Activated T-helper 2 cell treated with anti-CD3 and anti-CD28 coated beads, Interferon-gamma antibody, Interleukin-2, Interleukin-4, amounts not matched to agents 10 μg/mL and 5 μg/mL and 100 μg/mL, durations not matched to agents 14 hours and 24 hours and 36 hours (primary cell): ENCODE measurements at regions not wholly inside any gene's neighbourhood (a gene's known extent, or its start where the extent isn't known, plus 50 kb on each side); places are given as distances from the start of the nearest gene placed in this dataset.
"Not testable (repeated sequence)": the region's sequence is repeated elsewhere in the genome, so short reads cannot be mapped to it uniquely, and the experiment has no call there.

Source experiments
- DNase-seq: peaks from one replicate; pipeline ENCODE4 v3.0.0; 2021; ENCODE audit warnings: low spot score
- H3K27ac Mint-ChIP-seq: one replicate; pipeline ENCODE4 v1.8.0; 2021; ENCODE audit warnings: mixed read lengths
- H3K27me3 Mint-ChIP-seq: one replicate; pipeline ENCODE4 v1.8.0; 2021; ENCODE audit warnings: low read depth, mixed read lengths
- H3K36me3 Mint-ChIP-seq: one replicate; pipeline ENCODE4 v1.8.0; 2021; ENCODE audit warnings: low read depth, mixed read lengths
- H3K4me1 Mint-ChIP-seq: one replicate; pipeline ENCODE4 v1.8.0; 2021; ENCODE audit warnings: low read depth, mixed read lengths
- H3K4me3 Mint-ChIP-seq: one replicate; pipeline ENCODE4 v1.8.0; 2021; ENCODE audit warnings: low read depth, mild to moderate bottlenecking, moderate library complexity, mixed read lengths
- H3K9me3 Mint-ChIP-seq: one replicate; pipeline ENCODE4 v1.8.0; 2021; ENCODE audit warnings: mixed read lengths
- intact Hi-C: fragments of 100-400 bp; cut with micrococcal nuclease; formaldehyde crosslinking; loops from one replicate; pipeline ENCODE4 v1.15.1; 2023

GRCh38 chr22:47310601-47311000 is 548.2 kb downstream of the TBC1D22A start:
- H3K4me3 Mint-ChIP-seq = no peak overlapping the region
- H3K9me3 Mint-ChIP-seq = no peaks in the 10 kb centered on the region
- no peak overlapping the region for H3K27ac Mint-ChIP-seq
- no peaks in the 10 kb centered on the region for H3K36me3 Mint-ChIP-seq
- intact Hi-C loops = no loop called here
- no peak for DNase-seq
- H3K4me1 Mint-ChIP-seq = no peaks in the 10 kb centered on the region
- H3K27me3 Mint-ChIP-seq = peaks cover 5% of the 10 kb centered on the region

DNA sequence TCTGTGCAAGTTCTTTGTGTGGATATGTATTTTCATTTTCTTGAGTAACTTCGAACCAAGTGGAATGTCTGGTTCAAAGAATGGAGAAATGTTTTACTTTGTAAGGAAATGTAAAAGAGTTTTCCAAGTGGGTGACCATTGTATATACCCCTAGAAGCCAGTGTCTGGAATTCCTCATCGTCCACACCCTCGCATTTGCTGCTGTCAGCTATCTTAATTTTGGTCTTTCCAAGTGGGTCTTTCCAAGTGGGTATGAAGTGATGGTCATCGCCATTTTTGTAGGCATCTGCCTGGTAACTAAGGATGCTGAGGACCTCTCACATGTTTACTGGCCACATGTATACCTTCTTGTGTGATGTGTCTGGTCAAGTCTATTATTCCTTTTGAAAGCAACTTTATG is 547.5 kb downstream of the TBC1D22A start:
- no peak overlapping the region for H3K27ac Mint-ChIP-seq
- H3K4me1 Mint-ChIP-seq = no peaks in the 10 kb centered on the region
- DNase-seq = no peak
- intact Hi-C loops = no loop called here
- no peaks in the 10 kb centered on the region for H3K9me3 Mint-ChIP-seq
- peaks cover 3% of the 10 kb centered on the region for H3K27me3 Mint-ChIP-seq
- H3K4me3 Mint-ChIP-seq = no peak overlapping the region
- no peaks in the 10 kb centered on the region for H3K36me3 Mint-ChIP-seq

DNA sequence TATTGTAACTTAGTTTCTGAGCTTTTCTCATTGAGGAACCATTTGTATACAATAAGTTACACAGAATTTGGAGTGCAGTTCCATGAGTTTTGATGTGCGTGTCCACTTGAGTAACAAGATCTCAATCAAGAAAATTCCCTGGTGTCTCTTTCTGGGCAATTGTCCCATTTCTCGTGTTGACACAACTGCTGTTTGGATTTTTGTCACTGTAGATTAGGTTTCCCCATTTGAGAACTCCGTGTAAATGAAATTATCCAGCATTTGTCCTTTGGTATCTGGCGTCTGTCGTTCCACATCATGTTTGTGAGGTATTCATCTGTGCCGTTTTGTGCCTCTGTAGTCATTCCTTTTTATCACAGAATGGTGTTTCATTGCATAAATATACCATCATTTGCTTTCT is 547.0 kb downstream of the TBC1D22A start:
- H3K4me3 Mint-ChIP-seq = no peak overlapping the region
- intact Hi-C loops = no loop called here
- H3K4me1 Mint-ChIP-seq = no peaks in the 10 kb centered on the region
- peaks cover 2% of the 10 kb centered on the region for H3K27me3 Mint-ChIP-seq
- H3K27ac Mint-ChIP-seq = no peak overlapping the region
- no peak for DNase-seq
- H3K36me3 Mint-ChIP-seq = no peaks in the 10 kb centered on the region
- H3K9me3 Mint-ChIP-seq = no peaks in the 10 kb centered on the region

- DNase-seq = no peak
- intact Hi-C loops = no loop called here
- Mint-ChIP-seq H3K4me3 (no peak overlapping the region), H3K36me3 (no peaks in the 10 kb centered on the region), H3K9me3 (no peaks in the 10 kb centered on the region), H3K27ac (no peak overlapping the region), H3K4me1 (no peaks in the 10 kb centered on the region), H3K27me3 (peaks cover 2% of the 10 kb centered on the region)
Measured at GRCh38 chr22:47308886-47309285, 546.4 kb downstream of the TBC1D22A start.

DNA sequence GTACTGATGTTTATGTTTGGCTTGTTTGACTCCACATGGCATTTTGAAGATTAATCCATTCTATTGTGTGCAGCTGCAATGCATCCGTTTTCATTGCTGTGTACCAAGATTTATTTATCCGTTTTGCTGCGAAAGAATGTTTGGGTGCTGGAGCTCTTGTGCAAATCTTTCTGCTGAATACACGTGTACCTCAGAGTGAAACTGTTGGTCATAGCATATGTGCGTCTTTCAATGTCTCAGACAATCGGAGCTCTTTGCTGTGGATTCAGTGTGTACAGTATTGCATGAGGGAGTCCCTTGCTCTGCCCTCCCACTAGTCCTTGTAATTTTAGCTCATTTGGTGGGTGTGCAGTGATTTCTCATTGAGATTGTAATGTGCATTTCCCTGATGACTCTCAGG is 545.4 kb downstream of the TBC1D22A start:
- Mint-ChIP-seq H3K4me3 (no peak overlapping the region), H3K36me3 (no peaks in the 10 kb centered on the region), H3K27me3 (no peaks in the 10 kb centered on the region), H3K9me3 (no peaks in the 10 kb centered on the region), H3K27ac (no peak overlapping the region), H3K4me1 (no peaks in the 10 kb centered on the region)
- intact Hi-C loops = no loop called here
- no peak for DNase-seq

DNA sequence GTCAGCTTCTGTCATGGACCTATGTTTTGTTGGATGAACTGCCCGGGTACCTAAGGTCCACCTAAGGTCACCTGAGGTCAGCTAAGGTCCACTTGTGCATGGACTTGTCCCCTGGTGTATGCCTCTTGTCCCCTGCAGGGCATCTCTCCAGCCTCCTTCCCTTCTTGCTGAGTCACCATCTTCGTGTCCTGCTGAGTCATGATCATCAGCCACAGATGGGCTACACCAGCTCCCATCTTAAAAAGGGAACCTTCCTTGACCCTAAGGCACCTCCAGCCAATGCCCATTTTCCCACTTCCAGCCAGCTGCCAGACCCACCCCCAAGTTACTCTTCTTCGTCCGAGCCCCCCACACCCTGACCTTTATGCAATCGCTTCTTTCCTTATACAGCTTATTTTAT is 544.9 kb downstream of the TBC1D22A start:
- Mint-ChIP-seq H3K36me3 (no peaks in the 10 kb centered on the region), H3K4me3 (no peak overlapping the region), H3K27me3 (no peaks in the 10 kb centered on the region), H3K9me3 (no peaks in the 10 kb centered on the region), H3K27ac (no peak overlapping the region), H3K4me1 (no peaks in the 10 kb centered on the region)
- DNase-seq = no peak
- intact Hi-C loops = no loop called here

GRCh38 chr22:47304854-47305253 is 542.4 kb downstream of the TBC1D22A start:
- H3K36me3 Mint-ChIP-seq = no peaks in the 10 kb centered on the region
- no peaks in the 10 kb centered on the region for H3K9me3 Mint-ChIP-seq
- H3K27ac Mint-ChIP-seq = no peak overlapping the region
- DNase-seq = no peak
- intact Hi-C loops = no loop called here
- H3K27me3 Mint-ChIP-seq = no peaks in the 10 kb centered on the region
- H3K4me1 Mint-ChIP-seq = no peaks in the 10 kb centered on the region
- no peak overlapping the region for H3K4me3 Mint-ChIP-seq

- Mint-ChIP-seq H3K4me1 (no peaks in the 10 kb centered on the region), H3K4me3 (no peak overlapping the region), H3K27ac (no peak overlapping the region), H3K36me3 (no peaks in the 10 kb centered on the region), H3K9me3 (no peaks in the 10 kb centered on the region), H3K27me3 (no peaks in the 10 kb centered on the region)
- intact Hi-C loops = no loop called here
- DNase-seq = no peak
Measured at GRCh38 chr22:47304191-47304831, 541.9 kb downstream of the TBC1D22A start.

- Mint-ChIP-seq H3K27ac (no peak overlapping the region), H3K4me3 (no peak overlapping the region), H3K9me3 (no peaks in the 10 kb centered on the region), H3K27me3 (no peaks in the 10 kb centered on the region), H3K4me1 (no peaks in the 10 kb centered on the region), H3K36me3 (no peaks in the 10 kb centered on the region)
- DNase-seq = no peak
- intact Hi-C loops = no loop called here
Measured at GRCh38 chr22:47303161-47303890, 540.9 kb downstream of the TBC1D22A start.

- H3K36me3 Mint-ChIP-seq, intact Hi-C loops, H3K9me3 Mint-ChIP-seq, H3K27ac Mint-ChIP-seq, H3K27me3 Mint-ChIP-seq, H3K4me3 Mint-ChIP-seq, H3K4me1 Mint-ChIP-seq, DNase-seq: not testable (repeated sequence)
Measured at GRCh38 chr22:47302587-47302986, 540.1 kb downstream of the TBC1D22A start.

GRCh38 chr22:47301820-47302475 is 539.5 kb downstream of the TBC1D22A start:
- H3K27me3 Mint-ChIP-seq = no peaks in the 10 kb centered on the region
- no peaks in the 10 kb centered on the region for H3K4me1 Mint-ChIP-seq
- no peak overlapping the region for H3K4me3 Mint-ChIP-seq
- no peak overlapping the region for H3K27ac Mint-ChIP-seq
- H3K36me3 Mint-ChIP-seq = no peaks in the 10 kb centered on the region
- DNase-seq = no peak
- no peaks in the 10 kb centered on the region for H3K9me3 Mint-ChIP-seq
- intact Hi-C loops = no loop called here

DNA sequence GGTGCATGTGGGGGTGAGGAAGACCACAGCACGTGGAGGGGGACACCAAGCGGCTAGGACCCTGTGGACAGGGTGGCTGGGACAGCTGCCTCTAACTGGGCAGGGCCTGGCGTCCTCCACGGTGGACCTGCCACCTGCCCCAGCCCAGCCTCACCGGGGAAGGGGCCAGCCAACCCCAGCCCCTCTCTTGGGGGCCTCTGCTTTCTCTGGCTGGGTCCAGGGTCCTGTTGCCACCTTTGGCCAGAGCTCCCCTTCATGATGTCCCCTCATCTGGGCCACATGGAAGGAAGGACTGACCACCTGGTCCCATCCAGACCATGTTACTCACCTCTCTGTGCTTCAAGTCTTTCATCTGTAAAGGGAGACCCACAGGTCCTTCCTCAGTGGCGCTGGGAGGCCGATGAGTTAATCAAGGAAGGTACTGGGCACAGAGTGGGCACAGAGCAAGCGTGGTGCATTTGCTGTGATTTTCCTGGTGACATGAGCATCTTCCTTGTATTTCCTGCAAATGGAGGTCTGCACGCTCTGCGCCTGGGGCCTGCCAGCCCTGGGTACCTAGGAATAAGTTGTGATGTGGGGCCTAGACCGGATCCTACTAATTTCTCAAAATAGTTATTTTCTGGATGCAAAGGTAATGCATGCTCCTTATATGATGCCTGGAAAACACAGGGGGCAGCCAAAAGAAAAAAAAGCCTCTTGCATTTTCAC is 538.4 kb downstream of the TBC1D22A start:
- no peak overlapping the region for H3K27ac Mint-ChIP-seq
- H3K9me3 Mint-ChIP-seq = no peaks in the 10 kb centered on the region
- no peaks in the 10 kb centered on the region for H3K4me1 Mint-ChIP-seq
- no peaks in the 10 kb centered on the region for H3K36me3 Mint-ChIP-seq
- no peak for DNase-seq
- no peak overlapping the region for H3K4me3 Mint-ChIP-seq
- intact Hi-C loops = no loop called here
- H3K27me3 Mint-ChIP-seq = no peaks in the 10 kb centered on the region
